Neuronal stem cell (in vitro differentiated cells): ENCODE measurements at regions not wholly inside any gene's neighbourhood (a gene's known extent, or its start where the extent isn't known, plus 50 kb on each side); places are given as distances from the start of the nearest gene placed in this dataset.

Experiments used
- DNase-seq: peaks from one replicate; pipeline ENCODE4 v3.0.0-alpha.2; 2013; ENCODE audit warnings: low spot score
- H2AFZ ChIP-seq: one replicate; pipeline ENCODE4 v1.6.1; 2013; ENCODE audit warnings: mild to moderate bottlenecking, low read length, inconsistent platforms
- H2AK5ac ChIP-seq: 2 replicates; pipeline ENCODE4 v1.6.1; 2013; ENCODE audit warnings: low read depth, mild to moderate bottlenecking, inconsistent platforms, low read length, moderate library complexity, mixed read lengths
- H2BK120ac ChIP-seq: 2 replicates; pipeline ENCODE4 v1.6.1; 2013; ENCODE audit warnings: low read depth, mild to moderate bottlenecking, inconsistent platforms, low read length, moderate library complexity, mixed read lengths
- H2BK12ac ChIP-seq: one replicate; pipeline ENCODE4 v1.6.1; 2013; ENCODE audit warnings: low read length, inconsistent platforms
- H2BK15ac ChIP-seq: 2 replicates; pipeline ENCODE4 v1.6.1; 2013; ENCODE audit warnings: mild to moderate bottlenecking, low read length, inconsistent platforms, mixed read lengths
- H2BK5ac ChIP-seq: one replicate; pipeline ENCODE4 v1.6.1; 2013; ENCODE audit warnings: inconsistent platforms, mild to moderate bottlenecking, low read length, moderate library complexity
- H3K14ac ChIP-seq: one replicate; pipeline ENCODE4 v1.6.1; 2013; ENCODE audit warnings: low read length, inconsistent platforms
- H3K18ac ChIP-seq: 2 replicates; pipeline ENCODE4 v1.6.1; 2013; ENCODE audit warnings: low read length, inconsistent platforms
- H3K23ac ChIP-seq: 2 replicates; pipeline ENCODE4 v1.6.1; 2013; ENCODE audit warnings: low read depth, mild to moderate bottlenecking, mixed read lengths, low read length, inconsistent platforms; ENCODE audit not compliant: poor library complexity
- H3K27ac ChIP-seq: replicated peaks from 3 replicates; pipeline ENCODE4 v1.5.1; 2013; ENCODE audit warnings: low read length, inconsistent platforms
- H3K27me3 ChIP-seq, 3 experiments: 2 replicates each; pipeline ENCODE4 v1.6.1; 2013; ENCODE audit warnings: low read length in 3 of 3, mild to moderate bottlenecking in 2 of 3, inconsistent platforms in 1 of 3, low read depth in 1 of 3, mixed read lengths in 1 of 3, moderate library complexity in 1 of 3; ENCODE audit not compliant: control insufficient read depth in 3 of 3, insufficient read depth in 3 of 3
- H3K36me3 ChIP-seq, 2 donors: replicated peaks in 1 of 2; 2 replicates each; pipeline ENCODE4 v1.6.1; 2013; ENCODE audit warnings: low read length in 2 of 2; ENCODE audit not compliant: control insufficient read depth in 2 of 2, insufficient read depth in 2 of 2
- H3K4ac ChIP-seq: 2 replicates; pipeline ENCODE4 v1.6.1; 2013; ENCODE audit warnings: inconsistent platforms, mild to moderate bottlenecking, low read length, moderate library complexity
- H3K4me1 ChIP-seq, 2 donors: 1 replicate in 1 of 2; 2 replicates in 1 of 2; pipeline ENCODE4 v1.6.1; 2013; ENCODE audit warnings: low read length in 2 of 2, low read depth in 1 of 2; ENCODE audit not compliant: control insufficient read depth in 2 of 2, insufficient read depth in 1 of 2
- H3K4me2 ChIP-seq: one replicate; pipeline ENCODE4 v1.6.1; 2013; ENCODE audit warnings: mild to moderate bottlenecking, low read length, inconsistent platforms; ENCODE audit not compliant: insufficient read depth, poor library complexity, severe bottlenecking
- H3K4me3 ChIP-seq, 2 donors: 2 replicates each; pipeline ENCODE4 v1.5.1; 2013; ENCODE audit warnings: low read length in 2 of 2, mild to moderate bottlenecking in 2 of 2, inconsistent platforms in 1 of 2, moderate library complexity in 1 of 2
- H3K79me1 ChIP-seq: one replicate; pipeline ENCODE4 v1.6.1; 2013; ENCODE audit warnings: low read depth, mild to moderate bottlenecking, inconsistent platforms, low read length, moderate library complexity
- H3K9ac ChIP-seq: one replicate; pipeline ENCODE4 v1.6.1; 2013; ENCODE audit warnings: mild to moderate bottlenecking, low read depth, low read length, inconsistent platforms; ENCODE audit not compliant: poor library complexity
- H3K9me3 ChIP-seq, 2 donors: replicated peaks in 1 of 2; 2 replicates each; pipeline versions ENCODE3 to v1.6.1; 2013; ENCODE audit warnings: low read length in 2 of 2, mild to moderate bottlenecking in 2 of 2, inconsistent platforms in 1 of 2, low read depth in 1 of 2, mixed read lengths in 1 of 2, moderate library complexity in 1 of 2; ENCODE audit not compliant: control insufficient read depth in 2 of 2, insufficient read depth in 1 of 2
- H4K8ac ChIP-seq: one replicate; pipeline ENCODE4 v1.6.1; 2013; ENCODE audit warnings: low read depth, mild to moderate bottlenecking, inconsistent platforms, low read length, moderate library complexity
- H4K91ac ChIP-seq: one replicate; pipeline ENCODE4 v1.6.1; 2013; ENCODE audit warnings: low read length, low read depth, mild to moderate bottlenecking, inconsistent platforms; ENCODE audit not compliant: poor library complexity
- WGBS, 2 donors: extraction: QIAGEN DNeasy Blood & Tissue Kit; methylation state at CpG; one replicate each; pipeline ENCODE4 v1.1.7; 2013; ENCODE audit warnings: missing lambda C conversion rate in 2 of 2, mixed read lengths in 1 of 2; ENCODE audit not compliant: insufficient read length in 2 of 2, insufficient replicate concordance in 1 of 2; ENCODE audit errors: extremely low coverage in 2 of 2; 5-methylcytosine and 5-hydroxymethylcytosine counted together

DNA sequence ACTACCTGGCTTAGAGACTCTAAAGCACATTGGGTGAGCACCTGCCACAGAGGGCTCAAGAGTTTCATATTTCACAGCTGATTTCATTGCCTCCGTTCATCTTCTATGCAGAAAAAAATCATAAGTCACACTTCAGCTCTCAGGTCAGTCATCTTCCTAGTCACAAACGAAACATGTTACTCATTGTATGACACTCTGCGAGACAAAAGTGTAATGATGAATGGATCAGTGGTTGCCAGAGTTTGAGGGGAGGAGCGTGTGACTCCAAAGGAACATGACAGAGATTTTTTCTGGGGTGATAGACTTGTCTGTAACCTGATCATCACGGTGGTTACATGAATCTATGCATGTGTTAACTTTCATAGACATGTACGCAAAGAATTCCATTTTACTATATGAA lies 195.2 kb upstream of the CNTNAP4 start:
- no peak overlapping the region for H3K4ac ChIP-seq
- no peaks in the 10 kb centered on the region for H3K27me3 ChIP-seq
- no peak overlapping the region for H3K27ac ChIP-seq
- DNase-seq = no peak
- no peak overlapping the region for H4K91ac ChIP-seq
- H2BK5ac ChIP-seq = no peak overlapping the region
- no peak overlapping the region for H2AK5ac ChIP-seq
- no peak overlapping the region for H3K9ac ChIP-seq
- no CpG with 5 or more reads among the region's 6 CpGs for WGBS, 2 donors
- H4K8ac ChIP-seq = no peak overlapping the region
- H3K9me3 ChIP-seq = no peaks in the 10 kb centered on the region
- H3K14ac ChIP-seq = no peak overlapping the region
- no peaks in the 10 kb centered on the region for H3K79me1 ChIP-seq
- no peak overlapping the region for H3K18ac ChIP-seq
- H2BK12ac ChIP-seq = no peak overlapping the region
- H2BK120ac ChIP-seq = no peak overlapping the region
- H2BK15ac ChIP-seq = no peak overlapping the region
- no peak overlapping the region for H3K4me2 ChIP-seq
- H3K4me1 ChIP-seq = no peaks in the 10 kb centered on the region
- no peaks in the 10 kb centered on the region for H3K36me3 ChIP-seq
- H3K4me3 ChIP-seq = no peak overlapping the region
- no peak overlapping the region for H2AFZ ChIP-seq
- H3K23ac ChIP-seq = no peak overlapping the region

DNA sequence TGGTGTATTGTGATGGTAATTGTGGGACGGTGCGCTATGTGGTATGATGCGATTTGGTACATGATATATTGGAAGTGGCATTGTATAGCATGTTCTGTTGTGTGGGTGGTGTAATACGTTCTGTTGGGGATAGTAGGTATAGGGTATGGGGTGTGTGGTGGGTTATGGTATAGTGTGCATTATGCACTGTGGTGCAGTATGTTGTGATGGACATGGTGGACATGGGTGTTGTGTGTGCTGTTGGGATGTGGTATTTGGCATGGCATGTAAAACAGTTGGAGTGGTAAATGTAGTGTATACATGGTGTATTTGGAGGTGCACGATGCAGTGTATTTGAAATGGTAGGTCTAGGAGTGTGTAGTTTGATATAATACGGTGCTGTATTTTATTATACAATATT lies 170.6 kb upstream of the CNTNAP4 start:
- no peak overlapping the region for H3K18ac ChIP-seq
- no peak overlapping the region for H3K4me3 ChIP-seq
- no peak overlapping the region for H3K14ac ChIP-seq

DNA sequence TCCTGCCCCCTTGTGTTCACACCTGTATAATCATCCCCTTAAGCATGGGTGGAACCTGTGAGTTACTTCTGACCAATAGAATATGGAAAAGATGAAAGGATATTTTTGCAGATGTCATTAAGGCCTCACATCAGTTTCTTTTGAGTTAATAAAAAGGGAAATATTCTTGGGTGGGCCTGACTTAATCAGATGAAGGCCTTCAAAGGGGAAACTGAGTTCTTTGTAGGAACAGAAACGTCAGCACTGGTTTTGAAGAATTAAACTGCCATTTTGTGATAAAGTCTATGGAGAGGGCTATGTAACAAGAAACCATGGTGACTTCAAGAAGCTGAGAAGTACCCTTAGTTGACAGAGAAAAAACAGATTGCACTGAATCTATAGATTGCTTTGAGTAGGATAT lies 168.7 kb upstream of the CNTNAP4 start:
- Histone ChIP-seq H2AK5ac (no peak overlapping the region), H2BK120ac (no peak overlapping the region), H3K79me1 (no peaks in the 10 kb centered on the region), H4K91ac (no peak overlapping the region), H3K4ac (no peak overlapping the region), H3K14ac (no peak overlapping the region), H3K27me3 (no peaks in the 10 kb centered on the region), H3K36me3 (no peaks in the 10 kb centered on the region), H3K18ac (no peak overlapping the region), H3K23ac (no peak overlapping the region), H3K9me3 (no peaks in the 10 kb centered on the region), H3K4me3 (no peak overlapping the region), H3K27ac (no peak overlapping the region), H3K9ac (no peak overlapping the region), H2BK12ac (no peak overlapping the region), H3K4me1 (no peaks in the 10 kb centered on the region), H2BK15ac (no peak overlapping the region), H2BK5ac (no peak overlapping the region), H3K4me2 (no peak overlapping the region), H4K8ac (no peak overlapping the region), H2AFZ (no peak overlapping the region)
- no peak for DNase-seq
- no CpG with 5 or more reads among the region's 1 CpG for WGBS, 2 donors

More for the DNA sequence above, 170.6 kb upstream of the CNTNAP4 start:
- Histone ChIP-seq H3K4me2 (no peak overlapping the region), H3K79me1 (no peaks in the 10 kb centered on the region), H3K27me3 (no peaks in the 10 kb centered on the region), H3K23ac (no peak overlapping the region), H4K8ac (peak overlapping the region; percentile 97), H2BK12ac (no peak overlapping the region), H3K9ac (no peak overlapping the region), H2AFZ (no peak overlapping the region), H2BK5ac (no peak overlapping the region), H3K9me3 (no peaks in the 10 kb centered on the region), H2AK5ac (no peak overlapping the region), H2BK15ac (no peak overlapping the region), H4K91ac (no peak overlapping the region), H3K4me1 (no peaks in the 10 kb centered on the region), H3K4ac (no peak overlapping the region), H2BK120ac (no peak overlapping the region), H3K27ac (no peak overlapping the region), H3K36me3 (no peaks in the 10 kb centered on the region)
- no peak for DNase-seq
- WGBS, 2 donors = 100% methylated on average over 4 of the region's 6 CpGs; no CpG with 5 or more reads in 1 of the 2 donors

DNA sequence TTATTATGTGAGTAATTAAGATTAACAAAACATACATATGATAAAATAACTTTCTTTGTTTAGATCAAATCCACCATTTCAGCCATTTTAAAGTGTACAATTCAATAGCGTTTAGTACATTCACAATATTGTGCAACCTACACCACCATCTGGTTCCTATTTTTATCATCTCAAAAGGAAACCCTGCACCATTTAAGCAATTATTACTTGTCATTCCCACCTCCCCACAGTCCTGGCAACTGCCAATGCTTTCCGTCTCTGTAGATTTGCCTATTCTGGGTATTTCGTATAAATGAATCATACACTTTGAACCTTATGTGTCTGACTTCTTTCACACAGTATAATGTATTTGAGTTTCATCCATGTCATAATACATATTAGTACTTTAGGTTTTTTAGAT lies 162.5 kb upstream of the CNTNAP4 start:
- Histone ChIP-seq H3K4me2 (no peak overlapping the region), H3K23ac (no peak overlapping the region), H3K9me3 (no peaks in the 10 kb centered on the region), H3K9ac (no peak overlapping the region), H3K27ac (no peak overlapping the region), H3K36me3 (no peaks in the 10 kb centered on the region), H3K4me3 (no peak overlapping the region), H2BK12ac (no peak overlapping the region), H3K27me3 (no peaks in the 10 kb centered on the region), H2AFZ (no peak overlapping the region), H4K91ac (no peak overlapping the region), H3K14ac (no peak overlapping the region), H2AK5ac (no peak overlapping the region), H2BK120ac (no peak overlapping the region), H2BK5ac (no peak overlapping the region), H3K4me1 (no peaks in the 10 kb centered on the region), H2BK15ac (no peak overlapping the region), H3K18ac (no peak overlapping the region), H3K79me1 (no peaks in the 10 kb centered on the region), H3K4ac (no peak overlapping the region), H4K8ac (no peak overlapping the region)
- DNase-seq = no peak
- WGBS, 2 donors = no CpG with 5 or more reads among the region's 3 CpGs
